GM23338 (cell line): ENCODE measurements at regions not wholly inside any gene's neighbourhood (a gene's known extent, or its start where the extent isn't known, plus 50 kb on each side); places are given as distances from the start of the nearest gene placed in this dataset.

Experiments used
- EZH2 ChIP-seq: fragments of 200-600 bp; sonication (generic); IDR thresholded peaks from one replicate; pipeline ENCODE4 v1.8.0; 2017; ENCODE audit warnings: antibody characterized with exemption, mild to moderate bottlenecking, low read depth; ENCODE audit not compliant: unreplicated experiment
- POLR2AphosphoS5 ChIP-seq: IDR thresholded peaks from 2 replicates; pipeline ENCODE4 v1.6.1; 2016; ENCODE audit warnings: antibody characterized with exemption, low read depth
- TF ChIP-seq, protein P1 (sequence below), 2 experiments: fragments of 200-600 bp in 1 of 2; sonication (generic) in 1 of 2; conservative IDR thresholded peaks; 2 replicates each; pipeline versions ENCODE4 v1.5.1 to v1.6.1; 2016 to 2017; ENCODE audit warnings: antibody characterized with exemption in 2 of 2, low read depth in 2 of 2, mild to moderate bottlenecking in 2 of 2, moderate library complexity in 1 of 2
- TF ChIP-seq, protein P2 (sequence below): IDR thresholded peaks from one replicate; pipeline ENCODE4 v1.6.1; 2018; ENCODE audit warnings: antibody characterized with exemption; ENCODE audit not compliant: unreplicated experiment

DNA sequence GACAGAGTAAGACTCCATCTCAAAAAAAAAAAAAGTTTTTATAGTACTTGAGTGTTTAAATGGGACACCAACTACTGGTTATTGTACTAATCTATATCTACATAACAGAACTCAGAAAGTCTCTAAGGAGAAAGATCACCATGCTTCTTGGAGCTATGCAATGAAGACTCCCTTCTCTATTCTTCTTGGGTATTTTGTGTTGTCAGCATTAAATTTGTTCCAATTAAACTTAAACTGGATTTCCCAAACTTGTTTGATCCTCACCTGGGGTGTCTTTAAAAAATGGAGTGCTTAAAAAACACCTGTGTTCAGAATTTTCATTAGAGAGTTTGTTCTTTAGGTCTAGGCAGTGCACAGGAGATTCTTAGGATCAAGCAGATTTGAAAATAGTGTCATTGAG is 536.0 kb downstream of the GATA3 start:
- no peak for TF ChIP-seq EZH2
- TF ChIP-seq, protein P1, sequence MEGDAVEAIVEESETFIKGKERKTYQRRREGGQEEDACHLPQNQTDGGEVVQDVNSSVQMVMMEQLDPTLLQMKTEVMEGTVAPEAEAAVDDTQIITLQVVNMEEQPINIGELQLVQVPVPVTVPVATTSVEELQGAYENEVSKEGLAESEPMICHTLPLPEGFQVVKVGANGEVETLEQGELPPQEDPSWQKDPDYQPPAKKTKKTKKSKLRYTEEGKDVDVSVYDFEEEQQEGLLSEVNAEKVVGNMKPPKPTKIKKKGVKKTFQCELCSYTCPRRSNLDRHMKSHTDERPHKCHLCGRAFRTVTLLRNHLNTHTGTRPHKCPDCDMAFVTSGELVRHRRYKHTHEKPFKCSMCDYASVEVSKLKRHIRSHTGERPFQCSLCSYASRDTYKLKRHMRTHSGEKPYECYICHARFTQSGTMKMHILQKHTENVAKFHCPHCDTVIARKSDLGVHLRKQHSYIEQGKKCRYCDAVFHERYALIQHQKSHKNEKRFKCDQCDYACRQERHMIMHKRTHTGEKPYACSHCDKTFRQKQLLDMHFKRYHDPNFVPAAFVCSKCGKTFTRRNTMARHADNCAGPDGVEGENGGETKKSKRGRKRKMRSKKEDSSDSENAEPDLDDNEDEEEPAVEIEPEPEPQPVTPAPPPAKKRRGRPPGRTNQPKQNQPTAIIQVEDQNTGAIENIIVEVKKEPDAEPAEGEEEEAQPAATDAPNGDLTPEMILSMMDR (conservative IDR thresholded peaks at IDR 0.05; ENCODE audit: low read depth in 2 of 2): no peak
- TF ChIP-seq, protein P2, sequence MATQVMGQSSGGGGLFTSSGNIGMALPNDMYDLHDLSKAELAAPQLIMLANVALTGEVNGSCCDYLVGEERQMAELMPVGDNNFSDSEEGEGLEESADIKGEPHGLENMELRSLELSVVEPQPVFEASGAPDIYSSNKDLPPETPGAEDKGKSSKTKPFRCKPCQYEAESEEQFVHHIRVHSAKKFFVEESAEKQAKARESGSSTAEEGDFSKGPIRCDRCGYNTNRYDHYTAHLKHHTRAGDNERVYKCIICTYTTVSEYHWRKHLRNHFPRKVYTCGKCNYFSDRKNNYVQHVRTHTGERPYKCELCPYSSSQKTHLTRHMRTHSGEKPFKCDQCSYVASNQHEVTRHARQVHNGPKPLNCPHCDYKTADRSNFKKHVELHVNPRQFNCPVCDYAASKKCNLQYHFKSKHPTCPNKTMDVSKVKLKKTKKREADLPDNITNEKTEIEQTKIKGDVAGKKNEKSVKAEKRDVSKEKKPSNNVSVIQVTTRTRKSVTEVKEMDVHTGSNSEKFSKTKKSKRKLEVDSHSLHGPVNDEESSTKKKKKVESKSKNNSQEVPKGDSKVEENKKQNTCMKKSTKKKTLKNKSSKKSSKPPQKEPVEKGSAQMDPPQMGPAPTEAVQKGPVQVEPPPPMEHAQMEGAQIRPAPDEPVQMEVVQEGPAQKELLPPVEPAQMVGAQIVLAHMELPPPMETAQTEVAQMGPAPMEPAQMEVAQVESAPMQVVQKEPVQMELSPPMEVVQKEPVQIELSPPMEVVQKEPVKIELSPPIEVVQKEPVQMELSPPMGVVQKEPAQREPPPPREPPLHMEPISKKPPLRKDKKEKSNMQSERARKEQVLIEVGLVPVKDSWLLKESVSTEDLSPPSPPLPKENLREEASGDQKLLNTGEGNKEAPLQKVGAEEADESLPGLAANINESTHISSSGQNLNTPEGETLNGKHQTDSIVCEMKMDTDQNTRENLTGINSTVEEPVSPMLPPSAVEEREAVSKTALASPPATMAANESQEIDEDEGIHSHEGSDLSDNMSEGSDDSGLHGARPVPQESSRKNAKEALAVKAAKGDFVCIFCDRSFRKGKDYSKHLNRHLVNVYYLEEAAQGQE: no peak
- no peak for TF ChIP-seq POLR2AphosphoS5
